ENCODE measurements at regions not wholly inside any gene's neighbourhood (a gene's known extent, or its start where the extent isn't known, plus 50 kb on each side); places are given as distances from the start of the nearest gene placed in this dataset.
"Not testable (repeated sequence)": the region's sequence is repeated elsewhere in the genome, so short reads cannot be mapped to it uniquely, and the experiment has no call there.

DNA sequence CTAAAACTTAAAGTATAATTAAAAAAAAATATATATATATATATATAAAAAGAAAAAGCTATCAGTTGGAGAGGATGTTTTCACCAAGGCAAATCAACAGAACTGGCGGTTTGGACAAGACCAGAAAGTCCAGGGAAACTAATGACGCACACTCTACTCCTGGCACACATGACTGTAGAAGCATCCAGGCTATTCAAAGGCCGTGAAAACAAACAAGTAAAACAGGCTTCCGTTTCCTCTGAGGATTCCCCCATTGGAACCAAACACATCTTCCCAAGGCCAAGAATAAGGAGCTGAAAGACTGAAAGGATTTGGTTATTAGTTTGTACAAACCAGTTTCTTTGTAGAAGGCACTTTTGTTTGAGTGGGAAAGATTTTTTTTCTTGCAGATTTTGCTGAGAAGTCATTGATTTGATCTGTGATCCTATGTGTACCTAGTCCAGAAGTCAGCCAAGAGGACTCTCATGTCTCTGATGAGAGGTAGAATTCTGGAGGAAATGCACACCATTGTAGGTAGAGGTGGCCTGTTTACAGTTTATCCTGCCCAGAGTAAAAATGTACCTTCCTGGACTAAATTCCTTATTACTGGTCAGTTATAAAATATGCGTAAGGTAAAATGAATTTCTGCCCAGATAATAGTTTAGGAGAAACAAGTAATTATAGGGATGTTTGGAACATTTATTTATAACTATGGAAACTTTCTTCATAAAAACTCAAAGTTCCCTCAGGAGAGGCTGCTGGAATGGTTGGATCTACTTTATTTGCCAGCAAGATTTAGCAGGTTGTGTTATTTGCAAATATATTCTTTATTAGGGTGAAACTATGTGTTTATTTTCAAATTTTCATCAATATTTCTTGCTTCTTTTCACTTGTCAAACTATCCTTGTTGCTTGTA is 66.5 kb downstream of the DMP1 start:
- H3K36me3 ChIP-seq = no peaks in the 10 kb centered on the region
- intact Hi-C loops (cut with DNase I) = no loop called here
- WGBS, 2 donors = 34 to 61% methylated on average over 5 of the region's 5 CpGs
- peak overlapping the region in 2 of 3 donors; percentile 49 to 50 for H3K27ac ChIP-seq
- DNase-seq = peak in 1 of 2 donors; percentile 4
- no peaks in the 10 kb centered on the region for H3K9me3 ChIP-seq
- TF ChIP-seq, protein P1, sequence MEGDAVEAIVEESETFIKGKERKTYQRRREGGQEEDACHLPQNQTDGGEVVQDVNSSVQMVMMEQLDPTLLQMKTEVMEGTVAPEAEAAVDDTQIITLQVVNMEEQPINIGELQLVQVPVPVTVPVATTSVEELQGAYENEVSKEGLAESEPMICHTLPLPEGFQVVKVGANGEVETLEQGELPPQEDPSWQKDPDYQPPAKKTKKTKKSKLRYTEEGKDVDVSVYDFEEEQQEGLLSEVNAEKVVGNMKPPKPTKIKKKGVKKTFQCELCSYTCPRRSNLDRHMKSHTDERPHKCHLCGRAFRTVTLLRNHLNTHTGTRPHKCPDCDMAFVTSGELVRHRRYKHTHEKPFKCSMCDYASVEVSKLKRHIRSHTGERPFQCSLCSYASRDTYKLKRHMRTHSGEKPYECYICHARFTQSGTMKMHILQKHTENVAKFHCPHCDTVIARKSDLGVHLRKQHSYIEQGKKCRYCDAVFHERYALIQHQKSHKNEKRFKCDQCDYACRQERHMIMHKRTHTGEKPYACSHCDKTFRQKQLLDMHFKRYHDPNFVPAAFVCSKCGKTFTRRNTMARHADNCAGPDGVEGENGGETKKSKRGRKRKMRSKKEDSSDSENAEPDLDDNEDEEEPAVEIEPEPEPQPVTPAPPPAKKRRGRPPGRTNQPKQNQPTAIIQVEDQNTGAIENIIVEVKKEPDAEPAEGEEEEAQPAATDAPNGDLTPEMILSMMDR (IDR thresholded peaks at IDR 0.05) = no peak
- TF ChIP-seq POLR2A (IDR thresholded peaks at IDR 0.05) = no peak
- H3K4me3 ChIP-seq (replicated peaks in 1 of 3) = no peak overlapping the region
- H3K4me1 ChIP-seq = peaks cover 0 to 4% of the 10 kb centered on the region in 2 donors
- no peaks in the 10 kb centered on the region for H3K27me3 ChIP-seq

- H3K4me1 ChIP-seq = peaks cover 0 to 4% of the 10 kb centered on the region in 2 donors
- WGBS, 2 donors = 61 to 68% methylated on average over 7 of the region's 7 CpGs
- H3K27ac ChIP-seq = peak overlapping the region in 1 of 3 donors; percentile 50
- no peak for DNase-seq
- intact Hi-C loops (cut with DNase I) = no loop called here
- no peaks in the 10 kb centered on the region for H3K27me3 ChIP-seq
- TF ChIP-seq POLR2A (IDR thresholded peaks at IDR 0.05) = no peak
- TF ChIP-seq, protein P1 (IDR thresholded peaks at IDR 0.05) = no peak
- no peak overlapping the region for H3K4me3 ChIP-seq (replicated peaks in 1 of 3)
- H3K36me3 ChIP-seq = no peaks in the 10 kb centered on the region
- no peaks in the 10 kb centered on the region for H3K9me3 ChIP-seq
Measured at GRCh38 chr4:87717276-87718031, 67.4 kb downstream of the DMP1 start.

DNA sequence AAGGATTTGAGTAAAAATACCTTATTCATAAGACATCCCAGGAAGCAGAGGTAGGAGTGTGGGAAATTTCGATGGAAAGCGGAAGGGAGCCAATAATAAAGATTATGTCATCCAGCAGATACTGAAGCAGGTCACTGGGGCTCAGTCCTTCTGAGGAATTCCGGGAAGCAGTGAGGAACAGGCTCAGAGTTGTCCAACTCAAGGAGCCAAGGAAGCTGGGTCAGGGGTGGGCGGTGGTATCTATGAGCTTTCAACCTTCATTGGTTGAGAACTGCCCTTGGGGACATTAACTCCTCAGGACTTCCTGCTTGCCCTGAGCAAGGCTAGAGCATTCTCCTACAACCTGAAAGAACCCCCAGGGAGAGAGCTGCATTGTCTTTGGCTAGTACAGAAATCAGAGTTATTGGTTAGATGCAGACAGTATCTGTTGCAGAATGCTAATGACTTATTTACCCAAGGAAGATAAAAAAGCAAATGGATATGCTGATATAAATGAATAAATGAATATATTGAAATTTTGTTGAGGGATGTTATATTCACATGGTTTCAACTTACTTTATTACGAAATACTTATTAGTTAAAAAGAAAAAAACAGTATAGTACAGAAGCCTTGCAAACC is 68.2 kb downstream of the DMP1 start:
- 67 to 87% methylated on average over 5 of the region's 5 CpGs for WGBS, 2 donors
- no peaks in the 10 kb centered on the region for H3K36me3 ChIP-seq
- DNase-seq = no peak
- TF ChIP-seq, protein P1 (IDR thresholded peaks at IDR 0.05) = no peak
- TF ChIP-seq POLR2A (IDR thresholded peaks at IDR 0.05) = no peak
- H3K27me3 ChIP-seq = no peaks in the 10 kb centered on the region
- no peak overlapping the region for H3K4me3 ChIP-seq (replicated peaks in 1 of 3)
- H3K27ac ChIP-seq = peak overlapping the region in 2 of 3 donors; percentile 23 to 50
- no peaks in the 10 kb centered on the region for H3K9me3 ChIP-seq
- peaks cover 0 to 4% of the 10 kb centered on the region in 2 donors for H3K4me1 ChIP-seq
- intact Hi-C loops (cut with DNase I) = no loop called here

GRCh38 chr4:87720094-87720691 is 70.1 kb downstream of the DMP1 start:
- intact Hi-C loops (cut with DNase I) = no loop called here
- peaks cover 0 to 4% of the 10 kb centered on the region in 2 donors for H3K4me1 ChIP-seq
- no peak overlapping the region for H3K27ac ChIP-seq
- H3K4me3 ChIP-seq (replicated peaks in 1 of 3) = no peak overlapping the region
- WGBS, 2 donors = 76 to 85% methylated on average over 1 of the region's 1 CpG
- H3K9me3 ChIP-seq = no peaks in the 10 kb centered on the region
- no peaks in the 10 kb centered on the region for H3K36me3 ChIP-seq
- DNase-seq = no peak
- H3K27me3 ChIP-seq = no peaks in the 10 kb centered on the region
- no peak for TF ChIP-seq POLR2A (IDR thresholded peaks at IDR 0.05)
- TF ChIP-seq, protein P1 (IDR thresholded peaks at IDR 0.05) = no peak

- H3K36me3 ChIP-seq; H3K9me3 ChIP-seq; H3K27ac ChIP-seq; DNase-seq; H3K4me1 ChIP-seq; H3K4me3 ChIP-seq (replicated peaks in 1 of 3); intact Hi-C loops (cut with DNase I); H3K27me3 ChIP-seq: not testable (repeated sequence)
- 75 to 100% methylated on average over 1 of the region's 1 CpG for WGBS, 2 donors
Measured at GRCh38 chr4:87725287-87725686, 74.1 kb upstream of the IBSP start.
